SU-DHL-6 (cell line): ENCODE measurements at regions not wholly inside any gene's neighbourhood (a gene's known extent, or its start where the extent isn't known, plus 50 kb on each side); places are given as distances from the start of the nearest gene placed in this dataset.

Experiments
- H2AFZ ChIP-seq: fragments of 200-600 bp; sonication (generic); 2 replicates; pipeline ENCODE4 v1.6.1; 2014; ENCODE audit warnings: low read depth, mild to moderate bottlenecking, moderate library complexity, mixed read lengths, antibody characterized with exemption, low read length; ENCODE audit not compliant: severe bottlenecking
- H3F3A ChIP-seq: fragments of 200-600 bp; shearing (Covaris generic); 2 replicates; pipeline ENCODE4 v1.6.0; 2016; ENCODE audit warnings: antibody characterized with exemption, mild to moderate bottlenecking; ENCODE audit not compliant: insufficient read depth
- H3K27ac ChIP-seq: fragments of 200-600 bp; sonication (generic); 2 replicates; pipeline ENCODE4 v1.5.1; 2016; ENCODE audit warnings: low read depth, mild to moderate bottlenecking, low read length, moderate library complexity, mixed read lengths
- H3K27me3 ChIP-seq: fragments of 200-600 bp; sonication (generic), shearing (Covaris generic); 2 replicates; pipeline ENCODE4 v1.6.0; 2014; ENCODE audit warnings: mild to moderate bottlenecking, low read length
- H3K36me3 ChIP-seq: fragments of 200-600 bp; sonication (generic); 2 replicates; pipeline ENCODE4 v1.6.1; 2014; ENCODE audit warnings: mild to moderate bottlenecking, low read length, mixed read lengths
- H3K4me2 ChIP-seq: fragments of 300-600, 200-600 bp; shearing (Covaris generic), sonication (generic); 2 replicates; pipeline ENCODE4 v1.6.0; 2014; ENCODE audit warnings: low read length, low read depth, mild to moderate bottlenecking; ENCODE audit not compliant: poor library complexity, severe bottlenecking
- H3K4me3 ChIP-seq: fragments of 200-600 bp; sonication (generic); 2 replicates; pipeline ENCODE4 v1.5.1; 2014; ENCODE audit warnings: antibody characterized with exemption, low read length, mild to moderate bottlenecking, mixed read lengths; ENCODE audit not compliant: insufficient read depth, poor library complexity, severe bottlenecking
- H3K79me2 ChIP-seq: fragments of 200-600 bp; sonication (generic); 2 replicates; pipeline ENCODE4 v1.6.1; 2014; ENCODE audit warnings: mild to moderate bottlenecking, low read length, moderate library complexity; ENCODE audit not compliant: insufficient read depth
- H3K9ac ChIP-seq: fragments of 200-600 bp; sonication (generic); 2 replicates; pipeline ENCODE4 v1.7.0; 2014; ENCODE audit warnings: mild to moderate bottlenecking, low read length
- H3K9me2 ChIP-seq: fragments of 200-600 bp; sonication (generic); replicated peaks from 2 replicates; pipeline ENCODE4 v1.6.1; 2014; ENCODE audit warnings: low read length; ENCODE audit not compliant: insufficient read depth
- H3K9me3 ChIP-seq: fragments of 200-600 bp; sonication (generic); 2 replicates; pipeline ENCODE4 v1.6.1; 2014; ENCODE audit warnings: low read length, mixed read lengths; ENCODE audit not compliant: insufficient read depth
- H4K20me1 ChIP-seq: fragments of 200-600 bp; sonication (generic); 2 replicates; pipeline ENCODE4 v1.6.1; 2014; ENCODE audit warnings: low read depth, mild to moderate bottlenecking, antibody characterized with exemption, low read length, moderate library complexity, mixed read lengths
- EZH2phosphoT487 ChIP-seq: fragments of 200-600 bp; sonication (generic), shearing (Covaris generic); conservative IDR thresholded peaks from 2 replicates; pipeline ENCODE4 v1.6.1; 2018; ENCODE audit warnings: mild to moderate bottlenecking, antibody characterized with exemption, low read length, moderate library complexity, mixed read lengths
- TF ChIP-seq, protein P1 (sequence below): fragments of 200-600 bp; sonication (generic); IDR thresholded peaks from one replicate; pipeline ENCODE4 v1.5.1; 2017; ENCODE audit warnings: antibody characterized with exemption, mild to moderate bottlenecking, low read length, moderate library complexity; ENCODE audit not compliant: insufficient read depth, poor library complexity, severe bottlenecking

DNA sequence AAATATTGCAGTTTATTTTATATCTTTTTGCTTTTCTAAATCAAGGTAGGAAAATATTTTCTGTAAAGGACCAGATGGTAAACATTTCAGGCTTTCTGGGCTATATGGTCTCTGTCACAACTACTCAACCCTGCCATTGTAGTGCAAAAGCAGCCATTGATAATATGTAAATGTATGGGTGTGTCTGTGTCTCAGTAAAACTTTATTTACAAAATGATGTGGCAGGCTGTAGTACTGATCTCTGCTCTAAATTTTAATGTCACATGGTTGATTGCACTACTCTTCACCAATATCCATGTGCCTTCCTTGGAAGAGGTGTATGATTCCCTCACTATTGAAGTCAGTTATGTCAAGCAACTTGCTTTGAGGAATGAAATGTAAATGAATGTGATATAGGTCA lies 175.0 kb downstream of the GOLIM4 start:
- Histone ChIP-seq H3K9me2 (no peaks in the 10 kb centered on the region), H3K9ac (no peak overlapping the region), H3K4me2 (no peak overlapping the region), H3K9me3 (no peaks in the 10 kb centered on the region), H4K20me1 (no peaks in the 10 kb centered on the region), H3K79me2 (no peaks in the 10 kb centered on the region), H3F3A (no peaks in the 10 kb centered on the region), H3K36me3 (no peaks in the 10 kb centered on the region), H3K27ac (no peak overlapping the region), H2AFZ (no peak overlapping the region), H3K4me3 (no peak overlapping the region), H3K27me3 (no peaks in the 10 kb centered on the region)
- no peak for TF ChIP-seq EZH2phosphoT487

DNA sequence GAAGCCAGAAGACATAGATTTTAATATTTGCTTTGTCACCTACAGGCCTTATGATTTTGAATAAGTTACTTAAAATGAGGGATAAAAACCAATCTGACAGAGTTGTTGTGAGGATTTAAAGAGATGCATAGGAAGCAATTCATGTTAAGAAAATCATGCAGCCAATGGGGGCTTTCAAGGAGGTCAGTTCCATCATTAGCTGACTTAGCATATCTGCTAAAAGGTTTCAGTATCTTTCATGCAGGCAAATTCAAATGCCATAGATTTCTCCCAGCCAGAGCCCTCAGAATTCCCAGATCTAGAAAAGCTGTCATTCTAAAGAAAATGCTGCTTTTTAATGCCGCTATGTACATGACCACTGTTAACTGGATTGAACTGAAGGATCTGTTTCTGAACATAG lies 176.1 kb downstream of the GOLIM4 start:
- no peak overlapping the region for H3K27ac ChIP-seq
- H3K4me3 ChIP-seq = no peak overlapping the region
- H3K9me3 ChIP-seq = no peaks in the 10 kb centered on the region
- no peaks in the 10 kb centered on the region for H3F3A ChIP-seq
- no peaks in the 10 kb centered on the region for H3K36me3 ChIP-seq
- H4K20me1 ChIP-seq = no peaks in the 10 kb centered on the region
- TF ChIP-seq, protein P1, sequence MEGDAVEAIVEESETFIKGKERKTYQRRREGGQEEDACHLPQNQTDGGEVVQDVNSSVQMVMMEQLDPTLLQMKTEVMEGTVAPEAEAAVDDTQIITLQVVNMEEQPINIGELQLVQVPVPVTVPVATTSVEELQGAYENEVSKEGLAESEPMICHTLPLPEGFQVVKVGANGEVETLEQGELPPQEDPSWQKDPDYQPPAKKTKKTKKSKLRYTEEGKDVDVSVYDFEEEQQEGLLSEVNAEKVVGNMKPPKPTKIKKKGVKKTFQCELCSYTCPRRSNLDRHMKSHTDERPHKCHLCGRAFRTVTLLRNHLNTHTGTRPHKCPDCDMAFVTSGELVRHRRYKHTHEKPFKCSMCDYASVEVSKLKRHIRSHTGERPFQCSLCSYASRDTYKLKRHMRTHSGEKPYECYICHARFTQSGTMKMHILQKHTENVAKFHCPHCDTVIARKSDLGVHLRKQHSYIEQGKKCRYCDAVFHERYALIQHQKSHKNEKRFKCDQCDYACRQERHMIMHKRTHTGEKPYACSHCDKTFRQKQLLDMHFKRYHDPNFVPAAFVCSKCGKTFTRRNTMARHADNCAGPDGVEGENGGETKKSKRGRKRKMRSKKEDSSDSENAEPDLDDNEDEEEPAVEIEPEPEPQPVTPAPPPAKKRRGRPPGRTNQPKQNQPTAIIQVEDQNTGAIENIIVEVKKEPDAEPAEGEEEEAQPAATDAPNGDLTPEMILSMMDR = no peak
- TF ChIP-seq EZH2phosphoT487 = no peak
- no peak overlapping the region for H2AFZ ChIP-seq
- H3K9ac ChIP-seq = no peak overlapping the region
- no peaks in the 10 kb centered on the region for H3K9me2 ChIP-seq
- H3K4me2 ChIP-seq = no peak overlapping the region
- no peaks in the 10 kb centered on the region for H3K79me2 ChIP-seq
- no peaks in the 10 kb centered on the region for H3K27me3 ChIP-seq

DNA sequence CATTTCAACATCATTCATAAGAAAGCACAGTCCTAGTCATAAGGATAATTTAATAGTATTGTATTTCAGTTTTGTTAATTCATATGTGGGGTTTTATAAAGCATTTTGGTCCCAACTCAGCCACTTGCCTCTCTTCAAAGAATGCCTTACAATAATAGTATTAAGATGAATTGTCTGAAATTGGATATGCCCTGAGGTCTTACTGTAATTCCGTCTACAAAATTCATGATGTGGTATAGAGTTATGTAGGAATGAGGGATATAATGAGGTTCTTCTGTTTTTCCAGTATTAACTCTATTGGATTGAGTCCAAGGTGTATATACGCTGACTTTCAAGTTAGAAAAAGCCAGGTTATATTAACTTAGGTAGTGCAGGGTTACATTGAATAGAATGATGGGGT lies 177.0 kb downstream of the GOLIM4 start:
- no peaks in the 10 kb centered on the region for H3K36me3 ChIP-seq
- H3K9me3 ChIP-seq = no peaks in the 10 kb centered on the region
- no peak overlapping the region for H3K9ac ChIP-seq

GRCh38 chr3:167918008-167918596 lies 177.6 kb downstream of the GOLIM4 start:
- no peaks in the 10 kb centered on the region for H3K36me3 ChIP-seq
- H2AFZ ChIP-seq = no peak overlapping the region
- no peaks in the 10 kb centered on the region for H4K20me1 ChIP-seq
- TF ChIP-seq, protein P1 = no peak
- no peak for TF ChIP-seq EZH2phosphoT487
- H3K27ac ChIP-seq = no peak overlapping the region
- no peak overlapping the region for H3K4me3 ChIP-seq
- H3K9me3 ChIP-seq = no peaks in the 10 kb centered on the region
- no peaks in the 10 kb centered on the region for H3K79me2 ChIP-seq
- no peaks in the 10 kb centered on the region for H3K9me2 ChIP-seq
- no peak overlapping the region for H3K9ac ChIP-seq
- no peaks in the 10 kb centered on the region for H3K27me3 ChIP-seq
- H3K4me2 ChIP-seq = no peak overlapping the region
- H3F3A ChIP-seq = no peaks in the 10 kb centered on the region

More for the DNA sequence above, 177.0 kb downstream of the GOLIM4 start:
- no peak for TF ChIP-seq EZH2phosphoT487
- TF ChIP-seq, protein P1 = no peak
- Histone ChIP-seq H4K20me1 (no peaks in the 10 kb centered on the region), H3F3A (no peaks in the 10 kb centered on the region), H3K27ac (no peak overlapping the region), H2AFZ (no peak overlapping the region), H3K4me3 (no peak overlapping the region), H3K4me2 (no peak overlapping the region), H3K79me2 (no peaks in the 10 kb centered on the region), H3K27me3 (no peaks in the 10 kb centered on the region), H3K9me2 (no peaks in the 10 kb centered on the region)
